COLO668 (cell line): ENCODE measurements at regions not wholly inside any gene's neighbourhood (a gene's known extent, or its start where the extent isn't known, plus 50 kb on each side); places are given as distances from the start of the nearest gene placed in this dataset.
"Not testable (repeated sequence)": the region's sequence is repeated elsewhere in the genome, so short reads cannot be mapped to it uniquely, and the experiment has no call there.

Source experiments
- DNase-seq: peaks from one replicate; lab custom pipeline; 2025; ENCODE audit not compliant: unreplicated experiment; lab: John Stamatoyannopoulos, UW

GRCh38 chr5:26009742-26010141, 1028.6 kb downstream of the CDH9 start:
- no peak for DNase-seq

GRCh38 chr5:26003966-26004365, 1034.4 kb downstream of the CDH9 start:
- DNase-seq: no peak

GRCh38 chr5:25995209-25995608, 1043.2 kb downstream of the CDH9 start:
- no peak for DNase-seq

- DNase-seq: no peak
Measured at GRCh38 chr5:25993701-25994100, 1044.7 kb downstream of the CDH9 start.

GRCh38 chr5:25991639-25992038, 1046.7 kb downstream of the CDH9 start:
- no peak for DNase-seq

- no peak for DNase-seq
Measured at GRCh38 chr5:25990771-25991170, 1047.6 kb downstream of the CDH9 start.

- no peak for DNase-seq
Measured at GRCh38 chr5:25979086-25979485, 1059.3 kb downstream of the CDH9 start.

- no peak for DNase-seq
Measured at GRCh38 chr5:25975885-25976284, 1062.5 kb downstream of the CDH9 start.

- no peak for DNase-seq
Measured at GRCh38 chr5:25974451-25974850, 1063.9 kb downstream of the CDH9 start.

GRCh38 chr5:25970906-25971489, 1067.4 kb downstream of the CDH9 start:
- no peak for DNase-seq

GRCh38 chr5:25969042-25969441, 1069.3 kb downstream of the CDH9 start:
- not testable (repeated sequence) for DNase-seq

GRCh38 chr5:25964009-25964372, 1074.4 kb downstream of the CDH9 start:
- DNase-seq: no peak

GRCh38 chr5:25963251-25964008, 1075.0 kb downstream of the CDH9 start:
- no peak for DNase-seq

- DNase-seq: no peak
Measured at GRCh38 chr5:25955337-25955736, 1083.0 kb downstream of the CDH9 start.

GRCh38 chr5:25950681-25951080, 1087.7 kb downstream of the CDH9 start:
- DNase-seq: no peak

GRCh38 chr5:25948278-25948677, 1090.1 kb downstream of the CDH9 start:
- no peak for DNase-seq

GRCh38 chr5:25944786-25945185, 1093.6 kb downstream of the CDH9 start:
- no peak for DNase-seq

- DNase-seq: no peak
Measured at GRCh38 chr5:25909163-25909562, 1129.2 kb downstream of the CDH9 start.

- no peak for DNase-seq
Measured at GRCh38 chr5:25905646-25906045, 1132.7 kb downstream of the CDH9 start.

- DNase-seq: no peak
Measured at GRCh38 chr5:25892211-25892610, 1146.2 kb downstream of the CDH9 start.

- no peak for DNase-seq
Measured at GRCh38 chr5:25891691-25892090, 1146.7 kb downstream of the CDH9 start.

GRCh38 chr5:25881318-25882036, 1156.9 kb downstream of the CDH9 start:
- DNase-seq: no peak
